HG03159 (cell line): ENCODE measurements at regions not wholly inside any gene's neighbourhood (a gene's known extent, or its start where the extent isn't known, plus 50 kb on each side); places are given as distances from the start of the nearest gene placed in this dataset.
"Not testable (repeated sequence)": the region's sequence is repeated elsewhere in the genome, so short reads cannot be mapped to it uniquely, and the experiment has no call there.

ENCODE experiments used
- ATAC-seq: cut with Tn5 transposase; IDR thresholded peaks from one replicate; pipeline ENCODE4 v1.9.1; 2021; ENCODE audit warnings: mild to moderate bottlenecking, moderate library complexity; ENCODE audit not compliant: unreplicated experiment

DNA sequence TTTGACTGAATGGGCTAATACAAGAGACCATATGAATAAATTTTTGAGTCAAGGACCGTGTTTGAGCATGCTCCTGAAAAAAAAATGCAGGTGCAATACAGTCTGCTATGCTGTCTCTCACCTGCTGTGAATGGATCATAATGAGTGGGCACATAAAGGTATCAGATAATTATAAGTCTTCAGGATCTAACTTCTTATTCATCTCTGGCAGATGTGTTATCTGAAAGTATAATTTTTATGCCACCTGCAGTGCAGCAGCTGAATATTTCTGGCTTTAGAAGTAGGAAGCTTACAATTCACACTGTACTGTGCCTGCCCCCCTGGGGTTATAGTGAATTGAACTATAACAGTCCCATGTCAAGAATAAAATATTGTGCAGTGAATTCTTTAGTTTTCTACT, 333.3 kb downstream of the MRPL39 start:
- ATAC-seq = no peak

DNA sequence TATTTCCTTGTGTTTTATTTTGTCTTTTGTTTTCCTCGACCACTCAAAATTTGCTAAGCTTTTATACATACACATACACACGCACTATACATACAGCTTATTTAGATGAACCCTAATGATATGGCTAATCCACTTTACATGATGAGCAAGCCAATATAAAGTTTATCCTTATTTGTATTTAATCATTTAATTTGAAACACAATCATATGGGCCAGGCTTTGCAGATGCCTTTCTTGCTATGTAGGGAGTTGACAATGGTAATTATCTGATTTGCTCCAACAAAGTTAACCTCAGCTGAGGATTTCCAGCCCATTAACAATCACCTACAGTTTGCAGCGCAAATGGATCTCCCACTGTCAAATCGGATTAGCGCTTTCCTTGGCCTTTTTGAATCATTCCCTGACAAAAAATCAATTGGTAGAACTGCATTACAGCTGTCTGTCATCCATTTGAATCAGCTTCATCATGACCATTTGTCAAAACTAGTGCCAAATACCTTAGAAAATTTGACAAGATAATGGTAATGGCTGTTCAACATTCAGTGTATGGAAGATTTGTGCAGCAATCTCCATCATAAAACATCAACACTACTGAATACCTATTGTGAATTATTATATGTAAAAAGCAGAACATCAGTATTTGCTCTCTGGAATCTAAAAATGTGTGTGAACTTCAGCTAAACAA, 352.6 kb downstream of the MRPL39 start:
- ATAC-seq = no peak

DNA sequence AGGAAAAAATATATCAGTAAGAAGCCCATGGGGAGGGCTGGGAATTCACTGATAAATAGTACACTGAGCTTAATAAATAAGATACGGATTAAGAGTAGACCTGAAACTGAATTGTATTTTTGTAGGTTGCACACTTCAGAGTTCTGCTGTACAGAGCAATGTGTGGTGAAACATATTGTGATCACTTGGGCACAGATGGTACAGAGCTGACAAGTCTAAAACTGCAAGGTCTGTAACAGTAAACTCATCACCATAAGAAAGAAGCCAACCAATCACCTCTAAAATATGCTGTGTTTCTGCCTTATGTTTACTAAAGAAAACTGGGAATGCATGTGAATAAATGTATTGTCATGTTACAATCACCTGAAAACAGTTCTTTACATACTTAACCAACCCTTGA, 360.7 kb downstream of the MRPL39 start:
- no peak for ATAC-seq

DNA sequence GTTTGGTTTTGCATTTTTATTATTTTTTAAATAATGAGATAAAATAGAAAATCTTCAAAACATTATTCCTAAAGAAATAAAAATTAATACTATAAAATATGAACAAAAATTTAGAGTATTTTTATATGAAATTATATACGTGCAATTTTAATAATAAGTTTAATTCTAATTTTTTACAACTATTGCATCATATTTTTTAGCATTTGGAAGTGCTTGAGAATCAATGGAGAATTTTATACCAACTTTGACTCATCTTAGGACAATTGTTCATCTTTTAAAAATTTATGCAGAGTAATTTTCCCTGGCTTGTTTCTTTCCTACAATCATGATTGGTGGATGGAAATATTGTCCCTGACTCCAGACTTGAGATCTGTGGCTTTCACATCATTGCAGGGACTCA, 362.5 kb downstream of the MRPL39 start:
- no peak for ATAC-seq

DNA sequence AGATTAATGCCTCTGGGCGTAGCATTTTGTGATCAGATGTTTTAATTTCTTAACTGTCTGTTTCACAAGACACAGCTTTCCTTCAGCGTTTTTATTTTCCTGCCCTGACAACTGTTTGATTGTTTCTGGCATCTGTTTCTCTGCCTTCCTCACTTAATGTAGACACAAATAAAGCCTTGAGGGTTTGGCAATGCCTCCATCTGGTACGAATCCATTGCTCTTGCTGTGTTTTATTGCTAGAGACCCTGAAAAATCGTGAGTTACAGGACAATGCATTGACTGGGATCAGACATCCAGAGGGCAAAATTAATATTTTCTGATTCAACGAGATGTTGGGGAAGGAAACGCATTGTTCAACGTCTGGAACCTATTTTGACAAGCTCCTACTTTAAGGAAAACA, 363.5 kb downstream of the MRPL39 start:
- no peak for ATAC-seq

DNA sequence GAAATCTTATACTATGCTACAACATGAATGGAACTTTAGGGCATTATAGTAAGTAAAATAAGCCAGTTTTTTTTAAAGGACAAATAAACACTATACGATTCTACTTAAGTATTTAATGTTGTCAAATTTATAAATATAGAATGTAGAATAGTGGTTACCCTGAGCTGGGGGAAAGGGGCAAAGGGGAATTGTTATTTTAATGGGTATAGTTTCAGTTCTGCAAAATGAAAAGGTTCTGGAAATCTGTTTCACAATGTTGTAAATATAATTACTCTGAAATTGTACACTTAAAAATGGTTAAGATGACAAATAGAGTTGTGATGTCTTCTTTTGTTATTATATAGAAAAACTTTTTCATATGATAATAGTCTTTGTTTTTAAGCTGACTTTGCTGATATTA, 366.3 kb downstream of the MRPL39 start:
- no peak for ATAC-seq

DNA sequence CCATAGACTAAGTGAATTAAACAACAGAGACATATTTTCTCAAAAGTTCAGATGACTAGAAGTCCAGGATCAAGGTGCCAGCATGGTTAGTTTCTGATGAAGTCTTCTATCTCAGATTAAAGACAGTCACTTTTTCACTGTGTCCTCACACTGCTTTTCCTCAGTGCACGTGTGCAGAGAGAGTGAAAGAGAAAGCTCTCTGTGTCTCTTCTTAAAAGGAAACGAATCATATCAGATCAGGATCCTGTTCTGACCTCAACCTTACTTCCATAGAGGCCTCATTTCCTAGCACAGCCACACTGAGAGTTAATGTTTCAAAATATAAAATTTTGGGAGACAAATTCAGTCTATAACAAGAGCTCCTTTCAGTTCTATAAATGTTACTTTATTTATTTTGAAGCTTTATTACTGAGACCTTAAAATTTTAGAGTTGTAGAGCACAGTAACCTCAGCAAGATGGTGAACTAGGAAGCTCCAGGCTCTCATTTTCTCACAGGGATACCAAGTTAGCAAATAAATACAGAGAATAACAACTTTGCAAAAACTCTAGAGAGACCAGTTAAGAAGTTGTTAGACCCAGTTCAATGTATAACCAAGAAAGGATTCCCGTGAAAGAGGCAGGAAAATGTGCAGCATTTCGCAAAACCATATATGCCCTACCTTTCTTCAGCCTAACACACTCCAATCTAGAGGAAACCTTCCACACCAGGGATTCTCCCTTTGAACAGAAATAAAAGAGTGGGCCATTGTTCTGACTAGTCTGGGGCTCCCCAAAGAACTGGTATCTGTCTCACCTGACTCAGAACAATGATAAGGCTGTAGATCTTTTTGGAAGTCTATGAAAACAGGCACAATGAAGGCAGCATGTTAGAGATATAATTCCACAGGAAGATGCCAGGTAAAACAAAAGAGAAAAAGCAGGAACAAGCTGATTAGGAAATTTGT, 372.2 kb downstream of the MRPL39 start:
- ATAC-seq = peak; percentile 98

DNA sequence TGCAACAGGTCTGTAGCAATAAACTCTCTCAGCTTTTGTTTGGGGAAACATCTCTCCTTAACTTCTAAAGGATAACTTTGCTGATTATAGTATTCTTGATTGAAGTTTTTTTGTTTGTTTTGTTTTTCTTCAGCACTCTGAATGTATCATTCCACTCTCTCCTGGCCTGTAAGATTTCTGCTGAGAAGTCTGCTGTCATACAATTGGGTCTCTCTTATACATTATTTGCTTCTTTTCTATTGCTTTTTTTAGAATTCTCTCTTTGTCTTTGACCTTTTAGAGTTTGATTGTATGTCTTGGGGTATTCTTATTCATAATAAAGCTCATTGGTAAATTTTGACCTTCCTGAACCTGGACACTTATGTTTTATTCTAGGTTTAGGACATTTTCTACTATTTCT, 386.3 kb downstream of the MRPL39 start:
- ATAC-seq = no peak

DNA sequence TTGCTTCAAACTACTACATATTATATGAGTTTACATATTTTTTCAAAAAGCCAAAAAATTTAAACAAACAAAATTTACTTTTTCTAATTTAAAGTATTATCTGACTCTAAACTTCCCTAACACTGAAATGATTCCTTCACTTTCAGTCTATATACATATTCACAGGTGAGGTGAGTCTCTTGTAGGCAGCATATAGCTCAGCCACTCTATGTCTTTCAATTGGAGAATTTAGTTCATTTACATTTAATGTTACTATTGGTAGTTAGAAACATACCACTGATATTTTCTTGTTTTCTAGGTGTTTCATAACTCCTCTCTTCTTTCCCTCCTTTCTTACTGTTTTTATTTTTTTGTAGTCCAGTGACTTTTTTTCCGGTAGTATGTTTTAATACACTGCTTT, 387.1 kb downstream of the MRPL39 start:
- ATAC-seq = no peak

DNA sequence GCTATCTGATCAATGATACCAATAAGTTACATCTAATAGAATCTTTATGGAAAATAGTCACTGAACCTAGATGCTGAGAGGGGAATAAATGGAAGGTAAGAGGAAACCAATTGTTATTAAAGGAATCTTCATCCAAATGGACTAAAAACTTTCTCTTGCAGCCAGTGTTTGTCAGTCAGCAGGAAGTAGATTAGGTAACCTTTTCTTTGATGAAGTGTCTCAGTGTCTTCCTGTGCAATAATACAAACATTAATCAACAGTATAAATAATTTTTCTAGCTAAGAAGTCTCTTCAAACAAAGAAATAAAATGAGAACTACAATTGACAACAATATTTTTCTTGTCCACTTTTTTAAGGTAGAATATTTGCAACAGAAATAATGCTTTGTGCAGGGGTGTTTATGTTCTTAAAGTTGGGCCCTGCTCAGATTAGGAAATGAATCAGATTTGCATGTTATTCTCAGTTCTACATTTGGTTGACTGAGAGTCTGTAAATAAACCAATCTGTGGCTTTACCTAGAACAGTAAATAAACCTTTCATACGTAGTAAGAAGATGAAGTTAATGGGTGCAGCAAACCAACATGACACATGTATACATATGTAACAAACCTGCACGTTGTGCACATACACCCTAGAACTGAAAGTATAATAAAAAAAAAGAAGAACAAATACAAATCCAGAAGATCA, 391.4 kb downstream of the MRPL39 start:
- peak; percentile 96 for ATAC-seq

DNA sequence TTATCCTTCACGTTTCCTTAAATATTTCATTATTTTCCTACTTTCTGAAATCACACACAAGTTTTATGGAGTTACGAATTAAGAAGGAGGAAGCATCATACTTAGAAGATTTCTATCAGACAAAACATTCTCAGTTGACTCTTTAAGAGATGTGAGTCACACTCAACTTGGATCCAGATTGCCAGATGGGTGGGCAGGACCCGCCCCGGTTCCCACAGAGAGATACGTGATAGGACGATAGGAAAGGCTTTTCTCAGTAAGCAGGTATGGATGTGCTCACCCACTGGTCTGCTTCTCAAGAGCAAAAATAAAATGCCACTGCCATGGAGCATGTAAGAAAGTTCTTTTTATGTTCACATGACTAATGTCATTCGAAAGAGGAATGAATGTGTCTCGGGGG, 392.6 kb downstream of the MRPL39 start:
- ATAC-seq = no peak

DNA sequence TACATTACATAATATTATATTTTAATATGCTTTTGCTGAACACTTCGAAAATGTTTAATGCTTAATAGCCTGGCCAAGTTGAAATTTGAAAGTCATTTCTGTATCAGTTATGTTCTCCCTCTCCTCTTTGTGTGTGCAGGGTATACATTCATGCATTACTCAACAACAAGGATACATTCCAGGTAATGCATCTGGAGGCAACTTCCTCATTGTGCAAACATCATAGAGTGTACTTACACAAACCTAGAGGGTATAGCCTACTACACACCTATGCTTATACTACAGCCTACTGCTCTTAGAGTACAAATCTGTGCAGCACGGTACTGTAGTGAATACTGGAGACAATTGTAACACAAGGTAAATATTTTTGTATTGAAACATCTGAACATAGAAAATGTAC, 407.3 kb downstream of the MRPL39 start:
- ATAC-seq = no peak

DNA sequence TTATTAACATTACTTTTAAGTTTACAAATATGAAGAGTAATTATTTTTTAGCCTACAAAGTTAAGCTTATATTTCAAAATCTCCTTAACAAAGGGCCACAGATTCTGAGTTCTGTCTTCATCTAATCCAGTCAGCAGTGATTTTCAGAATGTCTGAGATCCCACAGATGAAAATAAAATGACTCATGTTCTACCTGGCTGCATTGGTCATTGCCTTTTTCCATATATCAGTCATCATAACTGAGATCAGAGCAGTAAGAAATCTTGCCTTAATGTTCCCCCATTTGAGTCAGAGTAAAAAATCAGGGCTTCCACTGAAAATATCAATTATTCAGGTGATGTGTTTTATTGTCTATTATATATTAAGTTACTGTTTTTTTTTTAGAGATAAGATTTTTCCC, 416.1 kb downstream of the MRPL39 start:
- peak; percentile 55 for ATAC-seq

DNA sequence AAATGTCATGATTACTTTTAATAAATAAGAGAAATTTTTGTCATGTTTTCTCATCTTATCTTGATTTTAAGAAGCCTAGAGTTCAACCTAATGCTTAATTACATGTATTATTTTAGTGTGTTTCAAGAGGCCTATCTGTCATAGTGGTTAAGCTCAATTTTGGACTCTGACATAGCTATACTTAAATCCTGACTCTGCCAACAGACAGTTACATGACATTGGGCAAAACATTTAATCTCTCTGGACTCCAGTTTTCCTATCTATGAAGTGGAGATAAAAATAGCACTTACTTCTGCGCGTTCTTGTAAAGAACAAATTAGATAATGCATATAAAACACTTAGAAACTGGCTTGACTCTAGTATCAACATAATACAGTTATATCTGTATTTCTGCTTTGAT, 417.8 kb downstream of the MRPL39 start:
- no peak for ATAC-seq

DNA sequence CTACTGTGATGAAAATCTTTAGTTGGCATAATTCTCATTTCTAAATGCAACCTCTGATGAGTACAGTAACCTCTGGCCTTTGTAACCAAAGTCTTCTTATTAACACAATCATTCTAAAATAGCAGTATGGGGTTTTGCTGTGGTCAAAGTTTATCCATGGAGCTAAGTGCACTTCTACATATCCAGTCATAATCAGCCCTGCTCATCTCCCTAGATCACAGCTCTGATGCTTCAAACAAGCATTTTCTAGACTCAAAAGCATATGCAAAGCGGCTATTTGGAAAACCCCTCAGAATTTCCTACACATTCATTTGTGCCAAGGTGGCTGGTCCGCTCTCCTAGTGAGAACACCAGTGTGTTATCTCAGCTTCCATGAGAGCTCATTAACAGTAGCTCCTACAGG, 418.6 kb downstream of the MRPL39 start:
- peak; percentile 60 for ATAC-seq

DNA sequence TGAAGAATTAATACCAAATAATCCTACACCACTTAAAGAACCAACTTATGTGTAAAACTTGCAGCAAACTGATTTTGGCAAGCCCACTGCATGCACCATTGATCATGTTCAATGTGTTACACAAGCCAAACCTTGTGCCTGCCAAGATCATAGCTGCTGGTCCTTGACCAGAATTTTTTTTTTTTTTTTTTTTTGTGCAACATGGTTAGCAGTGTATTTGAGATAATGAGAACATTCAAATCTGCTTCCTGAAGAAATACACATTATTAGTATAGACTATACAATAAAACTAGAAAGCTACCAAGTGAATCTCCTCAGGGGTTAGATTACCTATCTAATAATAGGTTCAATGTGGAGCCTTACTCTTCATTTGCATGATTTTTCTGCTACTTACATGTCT, 421.0 kb downstream of the MRPL39 start:
- peak; percentile 55 for ATAC-seq

DNA sequence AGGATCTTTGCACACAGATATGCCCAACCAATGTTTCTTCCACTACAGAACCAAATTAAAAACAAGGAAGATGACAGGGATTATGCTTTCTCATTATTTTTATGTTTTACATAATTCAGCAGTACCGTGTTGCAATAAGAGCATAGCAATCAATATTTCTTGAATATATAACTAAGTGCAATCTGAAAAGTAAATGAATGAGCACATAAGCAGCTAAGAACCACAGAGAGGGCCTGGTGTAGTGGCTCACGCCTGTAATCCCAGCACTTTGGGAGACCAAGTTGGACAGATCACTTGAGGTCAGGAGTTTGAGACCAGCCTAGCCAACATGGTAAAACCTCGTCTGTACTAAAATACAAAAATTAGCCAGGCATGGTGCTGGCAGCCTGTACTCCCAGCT, 423.7 kb downstream of the MRPL39 start:
- ATAC-seq = no peak

DNA sequence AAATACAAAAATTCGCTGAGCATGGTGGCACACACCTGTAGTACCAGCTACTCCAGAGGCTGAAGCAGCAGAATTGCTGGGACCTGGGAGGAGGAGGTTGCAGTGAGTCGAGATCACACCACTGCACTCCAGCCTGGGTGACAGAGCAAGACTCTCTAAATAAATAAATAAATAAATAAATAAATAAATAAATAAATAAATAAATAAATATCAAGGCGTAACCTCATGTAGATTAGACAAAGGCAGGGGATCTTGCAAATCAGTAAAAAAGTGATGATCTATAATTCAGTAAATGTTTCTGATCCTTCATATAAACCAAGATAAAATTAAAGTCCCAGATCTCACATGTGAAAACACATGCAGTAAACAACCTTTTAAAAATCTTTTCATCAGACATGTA, 425.6 kb downstream of the MRPL39 start:
- ATAC-seq = not testable (repeated sequence)

DNA sequence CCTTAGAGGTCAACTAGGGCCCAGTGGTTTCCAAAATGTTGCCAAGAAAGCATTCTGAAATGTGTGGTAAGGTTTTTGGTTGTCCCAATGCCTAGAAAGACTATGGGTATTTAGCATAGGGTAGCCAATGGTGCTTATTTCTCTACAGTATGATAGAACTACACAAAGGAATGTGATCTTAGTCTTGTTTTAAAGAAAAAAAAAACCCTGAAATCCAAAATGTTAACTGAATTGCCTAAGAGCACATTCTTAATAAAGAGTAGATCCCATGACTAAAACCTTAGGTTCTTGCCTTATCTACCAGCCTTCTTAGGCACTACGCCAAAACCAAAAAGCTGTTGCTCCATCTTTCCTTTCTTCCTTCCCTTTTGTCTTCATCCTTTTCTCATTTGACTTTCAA, 428.2 kb downstream of the MRPL39 start:
- no peak for ATAC-seq

DNA sequence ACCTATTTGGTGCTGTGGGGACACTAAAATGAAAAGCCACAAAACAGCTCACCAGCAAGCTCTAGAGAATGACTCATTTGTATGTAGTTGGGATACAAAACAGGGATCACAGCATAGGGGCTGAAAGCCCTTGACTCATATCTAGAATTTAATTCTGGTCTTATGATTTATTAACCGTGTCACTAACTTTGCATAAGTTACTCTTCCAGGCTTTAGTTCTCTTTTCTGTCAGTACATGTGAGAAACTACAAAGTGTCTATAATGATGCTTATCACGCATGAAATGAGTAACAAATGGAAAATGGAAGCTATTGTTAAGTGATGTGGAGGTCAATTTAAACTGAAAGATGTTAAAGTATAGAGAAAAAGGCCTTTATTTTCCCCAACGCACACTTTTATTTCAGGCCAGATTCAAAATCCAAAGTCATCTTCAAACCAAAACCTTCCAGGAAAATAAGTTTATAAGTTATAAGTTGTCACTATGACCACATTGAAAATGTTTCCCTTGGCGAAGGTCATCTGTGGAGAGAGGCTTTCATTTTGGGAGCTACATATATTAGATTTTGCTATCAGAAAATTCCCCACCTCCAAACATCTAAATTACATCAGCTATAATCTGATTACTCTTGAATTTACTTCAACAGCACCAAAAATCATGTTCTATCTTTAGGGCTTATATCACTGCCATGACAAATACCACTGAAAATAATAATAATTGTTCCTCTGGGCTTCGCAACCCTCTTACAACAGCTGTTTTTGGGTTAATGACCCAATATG, 430.5 kb downstream of the MRPL39 start:
- peak; percentile 89 for ATAC-seq

DNA sequence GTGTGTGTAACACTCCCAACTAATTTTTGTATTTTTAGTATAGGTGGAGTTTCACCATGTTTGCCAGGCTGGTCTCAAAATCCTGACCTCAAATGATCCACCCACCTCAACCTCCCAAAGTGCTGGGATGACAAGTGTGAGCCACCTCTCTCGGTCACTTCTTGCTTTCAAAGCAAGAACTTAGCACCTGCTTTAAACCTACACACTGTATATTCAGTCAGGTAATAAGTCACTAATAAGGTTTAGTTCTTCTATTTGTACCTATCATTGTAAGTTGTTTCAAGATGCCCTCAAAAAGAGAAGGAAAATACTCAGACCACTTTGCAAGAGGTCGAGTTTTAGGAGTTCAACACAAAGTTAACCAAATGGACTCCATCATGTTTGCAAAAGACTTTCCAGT, 431.3 kb downstream of the MRPL39 start:
- ATAC-seq = peak; percentile 66
